K562 (cell line): ENCODE measurements at regions not wholly inside any gene's neighbourhood (a gene's known extent, or its start where the extent isn't known, plus 50 kb on each side); places are given as distances from the start of the nearest gene placed in this dataset.
A peak's percentile ranks its signal among the peaks of the same experiment; 100 is the strongest.

ENCODE experiments used
- CCAR2 ChIP-seq: fragments of 200-400 bp; formaldehyde crosslinking; IDR thresholded peaks from 2 replicates; pipeline ENCODE4 v1.6.1; 2017; ENCODE audit warnings: mild to moderate bottlenecking, low read depth, low read length
- CTCFL ChIP-seq: IDR thresholded peaks from 2 replicates; pipeline ENCODE4 v1.6.1; 2011; ENCODE audit warnings: borderline replicate concordance, low read depth, mild to moderate bottlenecking, moderate library complexity, low read length; ENCODE audit not compliant: insufficient read depth, poor library complexity, severe bottlenecking
- EGR1 ChIP-seq: fragments of 450-650 bp; conservative IDR thresholded peaks from 2 replicates; pipeline ENCODE4 v1.6.1; 2017; ENCODE audit warnings: mild to moderate bottlenecking
- HNRNPL ChIP-seq: fragments of 200-400 bp; formaldehyde crosslinking; IDR thresholded peaks from 2 replicates; pipeline ENCODE4 v1.6.1; 2017; ENCODE audit warnings: low read depth, mild to moderate bottlenecking, low read length
- HNRNPLL ChIP-seq: fragments of 200-400 bp; formaldehyde crosslinking; IDR thresholded peaks from 2 replicates; pipeline ENCODE4 v1.6.1; 2017; ENCODE audit warnings: low read length, low read depth, mild to moderate bottlenecking; ENCODE audit not compliant: poor library complexity, severe bottlenecking
- L3MBTL2 ChIP-seq: fragments of 450-650 bp; IDR thresholded peaks from 2 replicates; pipeline ENCODE4 v1.6.1; 2016; ENCODE audit warnings: mild to moderate bottlenecking, moderate library complexity
- PRDM10 ChIP-seq: fragments of 450-650 bp; IDR thresholded peaks from 2 replicates; pipeline ENCODE4 v1.6.1; 2018; ENCODE audit not compliant: partially characterized antibody
- ZBTB26 ChIP-seq: fragments of 450-650 bp; formaldehyde crosslinking; IDR thresholded peaks from 2 replicates; pipeline ENCODE4 v1.4.0; 2022; ENCODE audit warnings: missing genetic modification characterization
- TF ChIP-seq, protein P1 (sequence below): fragments of 450-650 bp; formaldehyde crosslinking; IDR thresholded peaks from 2 replicates; pipeline ENCODE4 v1.4.0; 2020; ENCODE audit warnings: mild to moderate bottlenecking, moderate library complexity

- TF ChIP-seq CCAR2: no peak
- no peak for TF ChIP-seq HNRNPLL
- TF ChIP-seq, protein P1, sequence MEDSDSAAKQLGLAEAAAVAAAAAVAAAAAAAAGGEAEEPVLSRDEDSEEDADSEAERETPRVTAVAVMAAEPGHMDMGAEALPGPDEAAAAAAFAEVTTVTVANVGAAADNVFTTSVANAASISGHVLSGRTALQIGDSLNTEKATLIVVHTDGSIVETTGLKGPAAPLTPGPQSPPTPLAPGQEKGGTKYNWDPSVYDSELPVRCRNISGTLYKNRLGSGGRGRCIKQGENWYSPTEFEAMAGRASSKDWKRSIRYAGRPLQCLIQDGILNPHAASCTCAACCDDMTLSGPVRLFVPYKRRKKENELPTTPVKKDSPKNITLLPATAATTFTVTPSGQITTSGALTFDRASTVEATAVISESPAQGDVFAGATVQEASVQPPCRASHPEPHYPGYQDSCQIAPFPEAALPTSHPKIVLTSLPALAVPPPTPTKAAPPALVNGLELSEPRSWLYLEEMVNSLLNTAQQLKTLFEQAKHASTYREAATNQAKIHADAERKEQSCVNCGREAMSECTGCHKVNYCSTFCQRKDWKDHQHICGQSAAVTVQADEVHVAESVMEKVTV (CRISPR knock-in tag): 0 out of 2 replicates have a peak, but pooled peaks have one; percentile 39
- TF ChIP-seq ZBTB26 (CRISPR knock-in tag): no peak
- peak; percentile 67 for TF ChIP-seq L3MBTL2
- peak; percentile 83 for TF ChIP-seq CTCFL
- TF ChIP-seq EGR1: peak; percentile 83
- TF ChIP-seq HNRNPL: no peak
- TF ChIP-seq PRDM10: peak; percentile 95
These were observed 72.8 kb upstream of the TAF1B start (continued) for GRCh38 chr2:9770308-9771100.
